Gastroesophageal sphincter (tissue), 3 donors: ENCODE measurements at regions not wholly inside any gene's neighbourhood (a gene's known extent, or its start where the extent isn't known, plus 50 kb on each side); places are given as distances from the start of the nearest gene placed in this dataset.

Experiments used
- CTCF ChIP-seq, 4 experiments: fragments of 200-600 bp in 2 of 4; fragments of 450-650 bp in 2 of 4; sonication (generic) in 1 of 4; IDR thresholded peaks; one replicate each; pipeline ENCODE4 v1.5.1; 2017 to 2019; ENCODE audit warnings: antibody characterized with exemption in 4 of 4, mild to moderate bottlenecking in 2 of 4, moderate library complexity in 2 of 4
- EP300 ChIP-seq: sonication (generic); formaldehyde crosslinking; IDR thresholded peaks from one replicate; pipeline ENCODE4 v1.6.1; 2017; ENCODE audit warnings: antibody characterized with exemption, mild to moderate bottlenecking
- POLR2A ChIP-seq, 2 donors: fragments of 450-650 bp; IDR thresholded peaks; one replicate each; pipeline ENCODE4 v1.6.1; 2017; ENCODE audit warnings: antibody characterized with exemption in 2 of 2, mild to moderate bottlenecking in 2 of 2, moderate library complexity in 1 of 2
- POLR2AphosphoS5 ChIP-seq: sonication (generic); formaldehyde crosslinking; IDR thresholded peaks from one replicate; pipeline ENCODE4 v1.6.1; 2017; ENCODE audit warnings: antibody characterized with exemption

GRCh38 chr10:113379091-113379490 is 173.8 kb upstream of the HABP2 start:
- TF ChIP-seq POLR2A (IDR thresholded peaks at IDR 0.05), result no peak
- TF ChIP-seq CTCF (IDR thresholded peaks at IDR 0.05), result no peak
- no peak for TF ChIP-seq EP300
- TF ChIP-seq POLR2AphosphoS5, result no peak
